K562 (cell line): ENCODE measurements at regions not wholly inside any gene's neighbourhood (a gene's known extent, or its start where the extent isn't known, plus 50 kb on each side); places are given as distances from the start of the nearest gene placed in this dataset.

Experiments used
- ATAC-seq: fragments of 200-7000 bp; cut with Tn5 transposase; 3 replicates; pipeline ENCODE4 v1.9.1; 2020; ENCODE audit warnings: moderate library complexity
- BruUV-seq: library from RNA; stranded (reverse); fragments of 400-500 nt; replicated peaks from 2 replicates; lab custom pipeline; 2021; lab: Mats Ljungman, UMichigan
- CTCF ChIA-PET: fragments of 300-600 bp; formaldehyde crosslinking; extraction: SDS; loops from one replicate; lab custom pipeline; 2021; ENCODE audit warnings: low intra/inter-chr PET ratio; lab: Yijun Ruan, JAX
- POLR2A ChIA-PET: fragments of 300-600, 350-650 bp; sonication (Branson Sonifier 250); formaldehyde crosslinking; extraction: SDS; loops from one replicate; lab custom pipeline; 2021; ENCODE audit warnings: antibody characterized with exemption, inconsistent platforms; lab: Yijun Ruan, JAX
- DNase-seq, 4 experiments: peaks; one replicate each; pipeline versions ENCODE4 v3.0.0 to v3.0.0-alpha.2; 2011 to 2018; ENCODE audit warnings: low spot score in 3 of 4, mixed read lengths in 3 of 4; ENCODE audit errors: extremely low read depth in 1 of 4
- FAIRE-seq: peaks from 2 replicates; lab custom pipeline; 2011; peaks lifted over from hg19 to GRCh38; lab: Jason Lieb, UNC
- H2AFZ ChIP-seq: 2 replicates; pipeline ENCODE4 v1.6.0; 2011; ENCODE audit warnings: low read depth, low read length, control low read depth, inconsistent platforms
- H3K27ac ChIP-seq: fragments of 200-600 bp; 3 replicates; pipeline ENCODE4 v1.8.0; 2011; ENCODE audit warnings: low read depth, mild to moderate bottlenecking, control low read depth, inconsistent platforms, low read length, moderate library complexity, mixed read lengths; ENCODE audit errors: extremely low read depth
- H3K27me3 ChIP-seq, 2 experiments: fragments of 300-600 bp in 1 of 2; 2 replicates in 1 of 2; 3 replicates in 1 of 2; pipeline versions ENCODE4 v1.6.0 to v1.8.0; 2011; ENCODE audit warnings: inconsistent platforms in 2 of 2, low read length in 2 of 2, mild to moderate bottlenecking in 1 of 2, mixed read lengths in 1 of 2, moderate library complexity in 1 of 2; ENCODE audit not compliant: control insufficient read depth in 2 of 2, insufficient read depth in 2 of 2
- H3K36me3 ChIP-seq: fragments of 300-600 bp; 3 replicates; pipeline ENCODE4 v1.8.0; 2011; ENCODE audit warnings: mild to moderate bottlenecking, low read length, inconsistent platforms; ENCODE audit not compliant: control insufficient read depth, insufficient read depth
- H3K4me1 ChIP-seq, 2 experiments: fragments of 200-600 bp in 1 of 2; replicated peaks in 1 of 2; 2 replicates in 1 of 2; 3 replicates in 1 of 2; pipeline versions ENCODE4 v1.5.1 to v1.8.0; 2011; ENCODE audit warnings: inconsistent platforms in 2 of 2, low read length in 2 of 2, mild to moderate bottlenecking in 1 of 2, mixed read lengths in 1 of 2, moderate library complexity in 1 of 2; ENCODE audit not compliant: control insufficient read depth in 2 of 2, insufficient read depth in 2 of 2
- H3K4me2 ChIP-seq: 2 replicates; pipeline ENCODE4 v1.6.1; 2011; ENCODE audit warnings: low read length, control low read depth, inconsistent platforms, mixed read lengths; ENCODE audit not compliant: insufficient read depth
- H3K4me3 ChIP-seq: fragments of 200-600 bp; sonication (generic), shearing (Covaris generic); 2 replicates; pipeline ENCODE4 v1.5.1; 2016; ENCODE audit warnings: control low read depth, inconsistent platforms
- H3K79me2 ChIP-seq: fragments of 200-600 bp; 3 replicates; pipeline ENCODE4 v1.8.0; 2011; ENCODE audit warnings: low read length, inconsistent platforms; ENCODE audit not compliant: control insufficient read depth, insufficient read depth
- H3K9ac ChIP-seq, 2 experiments: 2 replicates each; pipeline versions ENCODE4 v1.6.0 to v1.6.1; 2011; ENCODE audit warnings: low read depth in 2 of 2, low read length in 2 of 2, control low read depth in 1 of 2, inconsistent platforms in 1 of 2, mild to moderate bottlenecking in 1 of 2, mixed read lengths in 1 of 2; ENCODE audit not compliant: insufficient read depth in 1 of 2
- H3K9me1 ChIP-seq: one replicate; pipeline ENCODE4 v1.6.0; 2011; ENCODE audit warnings: inconsistent platforms, mild to moderate bottlenecking, low read length, moderate library complexity; ENCODE audit not compliant: control insufficient read depth, insufficient read depth
- H3K9me3 ChIP-seq: replicated peaks from 2 replicates; pipeline ENCODE4 v1.5.1; 2011; ENCODE audit warnings: low read depth, low read length, inconsistent platforms; ENCODE audit not compliant: control insufficient read depth, insufficient read depth
- H4K20me1 ChIP-seq: replicated peaks from 2 replicates; pipeline ENCODE4 v1.6.1; 2011; ENCODE audit warnings: low read length, inconsistent platforms, mixed read lengths; ENCODE audit not compliant: control insufficient read depth, insufficient read depth
- CTCF ChIP-seq, 3 experiments: IDR thresholded peaks in 2 of 3; conservative IDR thresholded peaks in 1 of 3; 2 replicates each; pipeline ENCODE4 v1.5.1; 2011 to 2012; ENCODE audit warnings: low read length in 3 of 3, mild to moderate bottlenecking in 3 of 3, control low read depth in 2 of 3, improper control_type of control experiment in 1 of 3, inconsistent platforms in 1 of 3, low read depth in 1 of 3, mixed read lengths in 1 of 3, moderate library complexity in 1 of 3; ENCODE audit not compliant: insufficient read depth in 2 of 3
- E2F6 ChIP-seq, 2 experiments: IDR thresholded peaks; 2 replicates each; pipeline ENCODE4 v1.6.1; 2011; ENCODE audit warnings: borderline replicate concordance in 1 of 2, control low read depth in 1 of 2, low read depth in 1 of 2, low read length in 1 of 2, mild to moderate bottlenecking in 1 of 2, mixed read lengths in 1 of 2, moderate library complexity in 1 of 2; ENCODE audit not compliant: insufficient read depth in 1 of 2, insufficient read length in 1 of 2, poor library complexity in 1 of 2, severe bottlenecking in 1 of 2; ENCODE audit errors: extremely low read depth in 1 of 2
- RAD21 ChIP-seq, 2 experiments: fragments of 250-450 bp in 1 of 2; fragments of 450-650 bp in 1 of 2; sonication (Bioruptor Pico) in 1 of 2; formaldehyde crosslinking in 1 of 2; IDR thresholded peaks in 1 of 2; conservative IDR thresholded peaks in 1 of 2; 2 replicates each; pipeline versions ENCODE4 v1.4.0 to v1.8.0; 2020 to 2022; ENCODE audit warnings: mild to moderate bottlenecking in 2 of 2, moderate library complexity in 1 of 2
- REST ChIP-seq, 2 experiments: fragments of 450-650 bp; formaldehyde crosslinking in 1 of 2; IDR thresholded peaks; 2 replicates each; pipeline versions ENCODE4 v1.4.0 to v1.6.1; 2014 to 2020; ENCODE audit warnings: mild to moderate bottlenecking in 2 of 2, borderline replicate concordance in 1 of 2, low read depth in 1 of 2
- SMC3 ChIP-seq: conservative IDR thresholded peaks from 2 replicates; pipeline ENCODE4 v1.6.1; 2011; ENCODE audit warnings: low read depth, low read length, improper control_type of control experiment; ENCODE audit not compliant: insufficient read depth
- SP1 ChIP-seq: sonication (generic); formaldehyde crosslinking; IDR thresholded peaks from 2 replicates; pipeline ENCODE4 v1.8.1; 2022; ENCODE audit warnings: mild to moderate bottlenecking, missing genetic modification reagents
- SUPT5H ChIP-seq: fragments of 450-650 bp; IDR thresholded peaks from 2 replicates; pipeline ENCODE4 v1.6.1; 2016
- TGIF2 ChIP-seq: sonication (generic); formaldehyde crosslinking; IDR thresholded peaks from 2 replicates; pipeline ENCODE4 v1.8.1; 2022; ENCODE audit warnings: mild to moderate bottlenecking, missing genetic modification reagents, moderate library complexity
- TRIM28 ChIP-seq: fragments of 450-650 bp; IDR thresholded peaks from 2 replicates; pipeline ENCODE4 v1.6.1; 2017
- ZNF263 ChIP-seq: sonication (generic); formaldehyde crosslinking; IDR thresholded peaks from 2 replicates; pipeline ENCODE4 v1.8.0; 2022; ENCODE audit warnings: mild to moderate bottlenecking, missing genetic modification reagents, borderline replicate concordance
- WGBS: fragments of 100-300 bp; shearing (Covaris generic); methylation state at CpG from one replicate; pipeline ENCODE4 v1.1.6; 2016; ENCODE audit warnings: low coverage, mixed read lengths; ENCODE audit not compliant: insufficient coverage; ENCODE audit errors: missing lambda C conversion rate; 5-methylcytosine and 5-hydroxymethylcytosine counted together
- in situ Hi-C: fragments of 300-500 bp; cut with MboI; formaldehyde crosslinking; loops from 4 replicates; pipeline ENCODE4 v1.15.0; 2018; ENCODE audit warnings: inconsistent platforms, mixed read lengths
- intact Hi-C: fragments of 100-400 bp; cut with micrococcal nuclease; formaldehyde crosslinking; loops from 2 replicates; pipeline ENCODE4 v1.14.2; 2022

GRCh38 chr9:12464910-12465512 lies 228.2 kb upstream of the TYRP1 start:
- BruUV-seq, result no TSS peak
- no peaks in the 10 kb centered on the region for H3K9me3 ChIP-seq
- no peaks in the 10 kb centered on the region for H3K27me3 ChIP-seq
- no peak overlapping the region for H3K4me2 ChIP-seq
- DNase-seq, result peak in 3 of 4 experiments; percentile 4 to 17 (median 4)
- no peak overlapping the region for H3K27ac ChIP-seq
- intact Hi-C loops, result no loop called here
- in situ Hi-C loops, result no loop called here
- no peaks in the 10 kb centered on the region for H3K4me1 ChIP-seq
- 0% methylated on average over 2 of the region's 2 CpGs for WGBS
- H3K4me3 ChIP-seq, result no peak overlapping the region
- POLR2A ChIA-PET, result no interaction called here
- ATAC-seq, result no peak
- FAIRE-seq, result no peak
- no peak overlapping the region for H2AFZ ChIP-seq
- CTCF ChIA-PET, result no interaction called here
- H3K79me2 ChIP-seq, result no peaks in the 10 kb centered on the region
- no peaks in the 10 kb centered on the region for H3K36me3 ChIP-seq
- H3K9me1 ChIP-seq, result no peaks in the 10 kb centered on the region
- no peaks in the 10 kb centered on the region for H4K20me1 ChIP-seq
- no peak overlapping the region for H3K9ac ChIP-seq
- no peak for TF ChIP-seq TRIM28
- no peak for TF ChIP-seq ZNF263 (CRISPR knock-in tag)
- TF ChIP-seq SUPT5H, result no peak
- TF ChIP-seq E2F6 (IDR thresholded peaks at IDR 0.05; ENCODE audit: borderline replicate concordance in 1 of 2, extremely low read depth in 1 of 2, insufficient read depth in 1 of 2, insufficient read length in 1 of 2, low read depth in 1 of 2, low read length in 1 of 2, poor library complexity in 1 of 2, severe bottlenecking in 1 of 2), result no peak
- TF ChIP-seq CTCF (IDR thresholded peaks at IDR 0.05 in 2 of 3, conservative IDR thresholded peaks at IDR 0.05 in 1 of 3; ENCODE audit: insufficient read depth in 2 of 3, low read depth in 1 of 3, low read length in 3 of 3), result peak; percentile 9 to 41 (median 34); a peak in 4 of 6 replicates
- no peak for TF ChIP-seq TGIF2 (CRISPR knock-in tag)
- TF ChIP-seq SP1 (CRISPR knock-in tag), result no peak
- TF ChIP-seq REST (IDR thresholded peaks at IDR 0.05; ENCODE audit: borderline replicate concordance), result peak; percentile 29; the same call in 1 of the 2 replicates
- no peak for TF ChIP-seq REST (CRISPR knock-in tag; IDR thresholded peaks at IDR 0.05; ENCODE audit: low read depth)
- TF ChIP-seq RAD21 (CRISPR knock-in tag; conservative IDR thresholded peaks at IDR 0.05 in 1 of 2, IDR thresholded peaks at IDR 0.05 in 1 of 2), result peak; percentile 26 to 66; a peak in 2 of 4 replicates
- 0 out of 2 replicates have a peak, but pooled peaks have one; percentile 13 for TF ChIP-seq SMC3
